NCI-H1694 treated with DMSO at 0.1 percent for 48 hours (cell line): ENCODE measurements at regions not wholly inside any gene's neighbourhood (a gene's known extent, or its start where the extent isn't known, plus 50 kb on each side); places are given as distances from the start of the nearest gene placed in this dataset.
A peak's percentile ranks its signal among the peaks of the same experiment; 100 is the strongest.
"Not testable (repeated sequence)": the region's sequence is repeated elsewhere in the genome, so short reads cannot be mapped to it uniquely, and the experiment has no call there.

Source experiments
- DNase-seq: peaks from one replicate; lab custom pipeline; 2025; lab: John Stamatoyannopoulos, UW

- no peak for DNase-seq
Observed at GRCh38 chr2:7758073-7758759, 841.0 kb downstream of the RNF144A start.

- no peak for DNase-seq
Observed at GRCh38 chr2:7759898-7760297, 842.7 kb downstream of the RNF144A start.

GRCh38 chr2:7763418-7763817 is 846.2 kb downstream of the RNF144A start:
- DNase-seq = not testable (repeated sequence)

GRCh38 chr2:7765236-7765635 is 848.0 kb downstream of the RNF144A start:
- no peak for DNase-seq

GRCh38 chr2:7766088-7766722 is 849.0 kb downstream of the RNF144A start:
- no peak for DNase-seq

- no peak for DNase-seq
Observed at GRCh38 chr2:7766978-7767565, 849.9 kb downstream of the RNF144A start.

- no peak for DNase-seq
Observed at GRCh38 chr2:7767902-7768301, 850.7 kb downstream of the RNF144A start.

GRCh38 chr2:7771781-7772180 is 854.6 kb downstream of the RNF144A start:
- no peak for DNase-seq

GRCh38 chr2:7773362-7774360 is 856.4 kb downstream of the RNF144A start:
- no peak for DNase-seq

GRCh38 chr2:7774481-7774880 is 857.3 kb downstream of the RNF144A start:
- no peak for DNase-seq

- DNase-seq = no peak
Observed at GRCh38 chr2:7777668-7778067, 860.5 kb downstream of the RNF144A start.

GRCh38 chr2:7780321-7780720 is 863.1 kb downstream of the RNF144A start:
- no peak for DNase-seq

GRCh38 chr2:7785700-7786099 is 868.5 kb downstream of the RNF144A start:
- no peak for DNase-seq

GRCh38 chr2:7788736-7789135 is 871.5 kb downstream of the RNF144A start:
- DNase-seq = no peak

GRCh38 chr2:7792031-7792651 is 874.9 kb downstream of the RNF144A start:
- DNase-seq = peak; percentile 56

GRCh38 chr2:7795778-7796563 is 878.8 kb downstream of the RNF144A start:
- no peak for DNase-seq

GRCh38 chr2:7800031-7800430 is 881.8 kb upstream of the ID2 start:
- no peak for DNase-seq

GRCh38 chr2:7801212-7801611 is 880.6 kb upstream of the ID2 start:
- no peak for DNase-seq

GRCh38 chr2:7803515-7803914 is 878.3 kb upstream of the ID2 start:
- DNase-seq = no peak

GRCh38 chr2:7809640-7810039 is 872.2 kb upstream of the ID2 start:
- DNase-seq = no peak

GRCh38 chr2:7811073-7811472 is 870.8 kb upstream of the ID2 start:
- DNase-seq = no peak
